GM12872 (cell line): ENCODE measurements at regions not wholly inside any gene's neighbourhood (a gene's known extent, or its start where the extent isn't known, plus 50 kb on each side); places are given as distances from the start of the nearest gene placed in this dataset.

Experiments used
- CTCF ChIP-seq: IDR thresholded peaks from 3 replicates; pipeline ENCODE4 v1.5.1; 2011; ENCODE audit warnings: low read depth, mild to moderate bottlenecking, low read length, moderate library complexity; ENCODE audit not compliant: insufficient read depth

GRCh38 chr10:34918776-34919315 is 103.8 kb upstream of the PARD3 start:
- TF ChIP-seq CTCF: no peak

GRCh38 chr10:34918060-34918775 is 103.1 kb upstream of the PARD3 start:
- TF ChIP-seq CTCF: no peak

- no peak for TF ChIP-seq CTCF
These were observed 101.2 kb upstream of the PARD3 start for GRCh38 chr10:34916314-34916713.

- no peak for TF ChIP-seq CTCF
These were observed 97.7 kb upstream of the PARD3 start for GRCh38 chr10:34912771-34913170.

- no peak for TF ChIP-seq CTCF
These were observed 96.6 kb upstream of the PARD3 start for GRCh38 chr10:34911661-34912205.

- TF ChIP-seq CTCF: no peak
These were observed 93.4 kb upstream of the PARD3 start for GRCh38 chr10:34908481-34908880.

- no peak for TF ChIP-seq CTCF
These were observed 92.8 kb upstream of the PARD3 start for GRCh38 chr10:34907743-34908430.
